ENCODE measurements at regions not wholly inside any gene's neighbourhood (a gene's known extent, or its start where the extent isn't known, plus 50 kb on each side); places are given as distances from the start of the nearest gene placed in this dataset.

GRCh38 chr2:12402440-12403139, 314.1 kb upstream of the TRIB2 start:
- TF ChIP-seq POLR2AphosphoS5 (IDR thresholded peaks at IDR 0.05; ENCODE audit: low read depth, low read length) = no peak
- TF ChIP-seq TAF1 (IDR thresholded peaks at IDR 0.05; ENCODE audit: borderline replicate concordance, low read depth, low read length) = no peak
- no peak for TF ChIP-seq POLR2A (IDR thresholded peaks at IDR 0.05; ENCODE audit: low read depth, low read length)
